NCI-H2029 treated with DMSO at 0.1 percent for 48 hours (cell line): ENCODE measurements at regions not wholly inside any gene's neighbourhood (a gene's known extent, or its start where the extent isn't known, plus 50 kb on each side); places are given as distances from the start of the nearest gene placed in this dataset.

Source experiments
- DNase-seq: peaks from one replicate; lab custom pipeline; 2025; lab: John Stamatoyannopoulos, UW

- DNase-seq, result no peak
Measured at GRCh38 chr5:133708331-133708850, 96.0 kb upstream of the FSTL4 start.

DNA sequence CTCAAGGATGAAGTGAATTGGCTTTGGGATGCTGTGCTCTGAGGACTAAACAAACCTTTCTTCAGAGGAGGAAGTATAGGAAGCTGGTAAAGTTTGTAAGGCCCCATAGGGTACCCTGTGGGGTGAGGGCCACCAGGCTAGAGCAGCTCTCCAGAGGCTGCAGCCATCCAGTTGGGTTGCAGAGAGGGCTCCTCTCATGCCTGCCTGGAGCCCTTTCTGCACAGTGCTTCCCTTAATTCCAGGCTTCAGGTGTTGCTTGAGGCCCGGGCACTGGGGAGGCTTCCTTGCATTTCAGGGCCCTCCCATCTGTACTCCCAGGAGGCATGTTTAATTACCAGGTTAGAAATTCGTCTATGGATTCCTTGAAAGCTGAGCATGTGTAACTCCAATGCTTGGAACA, 95.3 kb upstream of the FSTL4 start:
- DNase-seq, result no peak

DNA sequence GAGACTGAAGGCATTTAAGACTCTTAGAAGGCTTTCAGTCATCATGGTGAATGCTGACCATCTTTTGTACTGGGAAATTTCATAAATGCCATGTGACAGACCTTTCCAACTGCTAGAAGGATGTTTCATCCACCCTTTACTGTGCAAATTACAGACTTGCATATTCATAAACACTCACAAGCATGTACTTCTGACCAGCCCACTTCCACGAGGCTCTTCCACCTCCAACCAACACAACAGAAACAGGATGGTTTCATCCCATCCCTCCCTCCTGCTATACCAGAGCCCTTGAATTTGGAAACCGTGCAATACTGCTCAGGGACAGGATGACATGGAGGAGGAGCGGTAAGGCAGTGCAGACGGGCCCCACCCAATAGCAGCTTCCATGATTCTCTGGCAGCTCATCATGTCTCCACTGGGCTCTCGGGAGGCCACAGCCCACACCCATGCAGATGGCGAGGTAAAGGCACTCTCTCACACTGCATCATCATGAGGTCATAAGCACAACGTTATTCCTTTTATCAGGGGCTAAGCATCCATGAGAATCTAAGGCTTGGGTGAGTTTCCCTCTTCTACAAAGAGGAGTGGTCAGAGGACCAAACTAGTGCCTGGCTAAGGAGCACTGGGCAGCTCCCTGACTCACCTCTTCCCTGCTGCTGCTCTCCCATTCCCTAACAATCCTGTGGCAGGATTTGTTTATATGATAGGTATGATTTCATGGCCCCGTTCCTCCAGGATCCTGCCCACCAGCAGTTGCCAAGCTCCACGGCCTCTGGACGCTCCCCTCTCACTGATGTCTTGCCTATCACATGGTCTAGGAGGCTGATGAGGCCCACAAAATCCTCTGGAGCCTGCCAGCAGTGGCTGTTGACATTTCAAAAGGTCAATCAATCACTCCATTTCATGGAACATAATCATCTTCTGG, 94.4 kb upstream of the FSTL4 start:
- DNase-seq, result no peak

DNA sequence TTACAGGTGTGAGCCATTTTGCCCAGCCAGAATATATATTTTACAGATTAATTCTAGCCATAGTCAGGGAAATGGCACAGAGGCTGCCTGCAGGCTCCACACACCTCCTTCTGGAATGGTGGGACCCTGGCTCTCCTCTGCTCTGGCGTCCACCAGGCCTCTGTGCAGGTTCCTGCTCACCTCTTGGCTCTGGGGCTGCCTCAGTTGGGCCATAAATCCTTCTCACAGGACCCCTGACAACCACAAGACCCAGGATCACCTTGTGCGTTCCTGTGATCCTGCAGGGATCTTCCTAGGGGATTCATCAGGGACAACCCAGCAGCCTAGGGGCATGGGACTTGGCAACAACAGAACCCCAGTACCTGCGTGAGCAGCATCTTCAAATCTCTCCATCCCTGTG, 93.0 kb upstream of the FSTL4 start:
- no peak for DNase-seq

DNA sequence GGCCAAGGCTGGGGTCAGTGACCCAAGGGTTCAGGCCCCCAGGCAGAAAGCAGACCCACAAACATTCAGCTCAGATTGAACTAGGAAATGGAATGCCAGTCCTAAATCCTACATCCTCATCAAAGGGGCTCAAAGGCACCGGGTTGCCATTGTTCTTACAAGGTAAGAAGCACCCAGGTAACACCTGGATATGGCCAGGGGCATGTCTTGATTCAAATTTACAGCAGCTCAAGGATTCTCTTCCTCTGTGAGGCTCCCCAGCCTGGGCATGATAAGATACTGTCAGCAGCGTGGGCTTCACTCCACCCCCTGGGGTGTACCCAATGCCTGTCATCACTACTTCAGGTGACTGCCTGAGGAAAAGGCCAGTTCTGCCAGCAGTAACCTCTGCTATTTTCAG, 92.1 kb upstream of the FSTL4 start:
- DNase-seq, result no peak

GRCh38 chr5:133703935-133704334, 91.6 kb upstream of the FSTL4 start:
- DNase-seq, result no peak

- no peak for DNase-seq
Measured at GRCh38 chr5:133702791-133703770, 90.7 kb upstream of the FSTL4 start.

DNA sequence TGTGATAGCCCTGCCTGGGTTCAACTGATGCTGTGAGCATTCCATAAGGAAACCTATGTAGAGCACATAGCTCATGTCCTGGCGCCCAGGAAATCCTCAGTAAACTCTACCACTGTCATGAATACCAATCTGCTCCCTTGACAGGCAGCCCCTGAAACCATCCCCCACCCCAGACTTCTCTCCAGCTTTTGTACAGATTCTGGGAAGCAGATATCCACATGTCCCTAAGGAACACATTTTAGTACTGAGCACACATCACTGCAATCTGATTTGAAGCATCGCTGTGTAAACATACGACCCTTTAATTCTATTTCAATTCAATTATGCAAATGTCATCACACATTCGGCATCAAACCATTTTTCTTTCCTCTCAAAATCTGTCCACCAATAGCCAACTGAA, 89.5 kb upstream of the FSTL4 start:
- no peak for DNase-seq

DNA sequence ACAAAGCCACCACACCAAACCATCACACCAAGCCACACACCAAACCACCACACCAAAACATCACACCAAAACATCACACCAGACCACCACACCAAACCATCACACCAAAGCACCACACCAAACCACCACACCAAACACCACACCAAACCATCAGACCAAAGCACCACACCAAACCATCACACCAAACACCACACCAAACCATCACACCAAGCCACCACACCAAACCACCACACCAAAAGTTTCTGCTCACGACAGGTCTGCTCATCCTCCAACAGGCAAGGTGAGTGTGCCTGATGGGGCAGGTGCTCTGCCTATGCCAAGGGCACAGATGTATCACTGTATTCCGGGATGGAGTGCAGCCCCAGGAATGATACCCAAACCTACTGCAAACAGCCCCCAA, 87.9 kb upstream of the FSTL4 start:
- no peak for DNase-seq

- DNase-seq, result no peak
Measured at GRCh38 chr5:133698646-133699526, 86.5 kb upstream of the FSTL4 start.

DNA sequence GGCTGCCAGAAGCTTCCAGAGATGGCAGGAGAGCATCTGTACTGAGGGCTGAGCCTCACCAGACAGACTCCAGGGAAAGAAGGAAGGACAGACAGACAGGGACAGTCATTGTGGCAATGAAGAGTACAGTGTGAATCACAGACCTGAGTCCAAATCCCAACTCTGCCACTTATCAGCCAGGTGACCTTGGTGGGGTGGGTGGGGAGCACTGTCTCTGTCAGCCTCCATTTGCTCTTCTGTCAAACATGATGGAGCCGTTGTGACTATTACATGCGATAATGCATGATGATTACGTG, 85.9 kb upstream of the FSTL4 start:
- no peak for DNase-seq

GRCh38 chr5:133697536-133698258, 85.4 kb upstream of the FSTL4 start:
- DNase-seq, result no peak

DNA sequence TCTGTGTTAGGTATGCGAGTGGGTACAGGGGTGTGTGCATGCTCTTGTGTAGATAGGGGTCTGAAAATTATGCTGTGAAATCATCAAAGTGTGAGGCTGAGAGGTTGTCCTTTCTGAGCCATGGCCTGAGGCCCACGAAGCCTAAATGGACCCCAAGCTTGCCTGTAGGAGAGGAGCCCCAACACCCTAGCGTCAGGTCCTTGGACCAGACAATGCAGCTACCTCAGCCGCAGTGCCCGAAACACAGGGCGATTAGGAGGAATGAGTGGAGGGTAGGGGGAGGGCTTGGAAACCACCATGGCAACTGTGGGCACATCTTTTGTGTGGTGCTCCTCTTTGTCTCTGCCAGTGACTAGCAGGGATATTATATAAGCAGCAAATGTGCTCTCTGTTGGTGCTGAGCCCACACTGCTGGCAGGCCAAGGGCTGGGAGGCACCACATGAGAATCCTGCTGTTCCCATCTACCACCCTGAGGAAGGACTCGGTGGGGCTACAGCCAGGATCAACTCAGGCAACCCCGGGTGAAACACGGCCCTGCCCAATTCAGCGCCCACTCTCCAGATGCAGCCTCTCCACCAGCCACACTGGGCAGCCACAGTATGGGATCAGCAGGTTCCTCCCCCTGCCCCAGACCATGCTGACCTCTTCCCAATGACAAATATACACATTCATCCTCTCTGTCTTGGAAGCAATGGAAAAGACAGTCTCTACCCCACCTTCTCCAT, 84.6 kb upstream of the FSTL4 start:
- DNase-seq, result no peak

- DNase-seq, result no peak
Measured at GRCh38 chr5:133696006-133696584, 83.8 kb upstream of the FSTL4 start.

- DNase-seq, result no peak
Measured at GRCh38 chr5:133694181-133694831, 82.0 kb upstream of the FSTL4 start.

GRCh38 chr5:133691448-133691847, 79.1 kb upstream of the FSTL4 start:
- DNase-seq, result no peak

- no peak for DNase-seq
Measured at GRCh38 chr5:133690746-133691145, 78.4 kb upstream of the FSTL4 start.

- no peak for DNase-seq
Measured at GRCh38 chr5:133688391-133688790, 76.0 kb upstream of the FSTL4 start.
